Transverse colon (tissue), 4 donors: ENCODE measurements at regions not wholly inside any gene's neighbourhood (a gene's known extent, or its start where the extent isn't known, plus 50 kb on each side); places are given as distances from the start of the nearest gene placed in this dataset.

ENCODE experiments used
- EP300 ChIP-seq: sonication (generic); formaldehyde crosslinking; IDR thresholded peaks from one replicate; pipeline ENCODE4 v1.6.1; 2017; ENCODE audit warnings: antibody characterized with exemption, low read depth
- POLR2A ChIP-seq: fragments of 450-650 bp; IDR thresholded peaks from one replicate; pipeline ENCODE4 v1.6.1; 2016; ENCODE audit warnings: antibody characterized with exemption, mild to moderate bottlenecking, moderate library complexity
- POLR2AphosphoS5 ChIP-seq, 3 donors: sonication (generic); formaldehyde crosslinking; IDR thresholded peaks; one replicate each; pipeline ENCODE4 v1.6.1; 2016; ENCODE audit warnings: antibody characterized with exemption in 3 of 3
- TF ChIP-seq, protein P1 (sequence below), 5 experiments: fragments of 200-600 bp in 3 of 5; fragments of 450-650 bp in 2 of 5; sonication (generic) in 3 of 5; IDR thresholded peaks; 1 replicate in 2 of 5; 2 replicates in 3 of 5; pipeline ENCODE4 v1.5.1; 2016 to 2017; ENCODE audit warnings: antibody characterized with exemption in 5 of 5, inconsistent platforms in 3 of 5, mild to moderate bottlenecking in 2 of 5, moderate library complexity in 1 of 5

DNA sequence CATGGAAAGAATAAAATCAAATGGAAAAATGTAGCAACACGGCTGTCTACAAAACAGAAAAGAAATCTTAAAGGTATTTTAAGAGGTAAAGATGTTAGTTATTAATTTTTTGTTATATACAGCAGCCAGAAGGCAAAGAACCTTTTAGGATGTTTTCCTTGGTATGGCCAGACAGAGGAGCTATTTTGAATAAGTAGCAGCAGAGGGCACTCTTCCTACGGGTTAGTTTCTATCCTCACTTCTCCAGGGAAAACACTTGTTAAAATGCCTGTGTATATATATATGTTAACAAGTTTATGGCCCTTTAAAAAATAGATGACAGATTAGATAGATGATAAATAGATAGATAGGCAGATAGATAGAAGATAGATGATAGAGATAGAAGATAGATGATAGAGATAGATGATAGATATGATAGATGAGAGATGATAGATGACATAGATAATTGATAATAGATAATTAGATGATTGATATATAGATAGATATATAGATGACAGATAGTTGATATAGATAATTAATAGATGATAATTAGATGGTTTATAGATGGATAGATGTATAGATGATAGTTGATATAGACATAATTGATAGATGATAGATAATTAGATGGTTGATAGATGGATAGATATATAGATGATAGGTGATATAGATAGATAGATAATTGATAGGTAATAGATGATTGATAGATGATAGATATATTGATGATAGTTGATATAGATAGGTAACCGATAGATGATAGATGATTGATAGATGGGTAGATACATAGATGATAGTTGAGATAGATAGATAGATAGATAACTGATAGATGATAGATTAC, 57.8 kb upstream of the WIPF3 start:
- TF ChIP-seq, protein P1, sequence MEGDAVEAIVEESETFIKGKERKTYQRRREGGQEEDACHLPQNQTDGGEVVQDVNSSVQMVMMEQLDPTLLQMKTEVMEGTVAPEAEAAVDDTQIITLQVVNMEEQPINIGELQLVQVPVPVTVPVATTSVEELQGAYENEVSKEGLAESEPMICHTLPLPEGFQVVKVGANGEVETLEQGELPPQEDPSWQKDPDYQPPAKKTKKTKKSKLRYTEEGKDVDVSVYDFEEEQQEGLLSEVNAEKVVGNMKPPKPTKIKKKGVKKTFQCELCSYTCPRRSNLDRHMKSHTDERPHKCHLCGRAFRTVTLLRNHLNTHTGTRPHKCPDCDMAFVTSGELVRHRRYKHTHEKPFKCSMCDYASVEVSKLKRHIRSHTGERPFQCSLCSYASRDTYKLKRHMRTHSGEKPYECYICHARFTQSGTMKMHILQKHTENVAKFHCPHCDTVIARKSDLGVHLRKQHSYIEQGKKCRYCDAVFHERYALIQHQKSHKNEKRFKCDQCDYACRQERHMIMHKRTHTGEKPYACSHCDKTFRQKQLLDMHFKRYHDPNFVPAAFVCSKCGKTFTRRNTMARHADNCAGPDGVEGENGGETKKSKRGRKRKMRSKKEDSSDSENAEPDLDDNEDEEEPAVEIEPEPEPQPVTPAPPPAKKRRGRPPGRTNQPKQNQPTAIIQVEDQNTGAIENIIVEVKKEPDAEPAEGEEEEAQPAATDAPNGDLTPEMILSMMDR (IDR thresholded peaks at IDR 0.05): peak; percentile 42 to 46 (median 44)
- no peak for TF ChIP-seq EP300
- no peak for TF ChIP-seq POLR2A
- TF ChIP-seq POLR2AphosphoS5 (IDR thresholded peaks at IDR 0.05): no peak
